ENCODE measurements at regions not wholly inside any gene's neighbourhood (a gene's known extent, or its start where the extent isn't known, plus 50 kb on each side); places are given as distances from the start of the nearest gene placed in this dataset.

- no peak overlapping the region for H2AFZ ChIP-seq (ENCODE audit: low read depth, low read length)
- H3K27ac ChIP-seq (ENCODE audit: low read length, poor library complexity, severe bottlenecking): no peak overlapping the region
- no peaks in the 10 kb centered on the region for H3K27me3 ChIP-seq (ENCODE audit: control insufficient read depth in 1 of 2, insufficient read depth in 1 of 2, low read length in 2 of 2)
- no peak overlapping the region for H2AK5ac ChIP-seq (ENCODE audit: low read length, severe bottlenecking)
- H3K14ac ChIP-seq (ENCODE audit: low read length in 2 of 2): no peak overlapping the region
- no peak overlapping the region for H3K4ac ChIP-seq (ENCODE audit: low read depth in 1 of 2, low read length in 2 of 2)
- no peak overlapping the region for H2BK15ac ChIP-seq (ENCODE audit: low read depth, poor library complexity, severe bottlenecking)
- no peak for DNase-seq
- no peak overlapping the region for H2BK120ac ChIP-seq (ENCODE audit: low read depth, low read length)
- H3K36me3 ChIP-seq (ENCODE audit: control insufficient read depth in 1 of 2, insufficient read depth in 2 of 2, low read depth in 1 of 2, low read length in 2 of 2): no peaks in the 10 kb centered on the region
- no peak overlapping the region for H2BK5ac ChIP-seq (ENCODE audit: low read depth, low read length, poor library complexity, severe bottlenecking)
- no peak overlapping the region for H3K4me3 ChIP-seq (ENCODE audit: insufficient read depth in 1 of 2, low read depth in 1 of 2, low read length in 2 of 2)
- WGBS: 78% methylated on average over 2 of the region's 2 CpGs
- no peaks in the 10 kb centered on the region for H3K4me1 ChIP-seq (ENCODE audit: control insufficient read depth, insufficient read depth, low read depth, low read length)
- no peak overlapping the region for H4K91ac ChIP-seq (ENCODE audit: low read length)
- H3K18ac ChIP-seq (ENCODE audit: low read depth in 1 of 2, low read length in 2 of 2): no peak overlapping the region
- H4K8ac ChIP-seq (ENCODE audit: low read length): no peak overlapping the region
- H3K4me2 ChIP-seq (ENCODE audit: low read length, poor library complexity, severe bottlenecking): no peak overlapping the region
- H3K79me1 ChIP-seq (replicated peaks; ENCODE audit: low read length, poor library complexity, severe bottlenecking): no peaks in the 10 kb centered on the region
- no peak overlapping the region for H3K23ac ChIP-seq (ENCODE audit: low read length in 2 of 2)
- no peaks in the 10 kb centered on the region for H3K9me3 ChIP-seq (ENCODE audit: control insufficient read depth, low read length)
- H3K9ac ChIP-seq (ENCODE audit: low read length): no peak overlapping the region
- no peak overlapping the region for H2BK12ac ChIP-seq (ENCODE audit: low read length in 2 of 2)
Observed at GRCh38 chr2:226130192-226130591, 669.4 kb downstream of the IRS1 start.

GRCh38 chr2:226127682-226128081, 671.9 kb downstream of the IRS1 start:
- Histone ChIP-seq H4K91ac (ENCODE audit: low read length) (no peak overlapping the region), H2BK15ac (ENCODE audit: low read depth, poor library complexity, severe bottlenecking) (no peak overlapping the region), H3K79me1 (replicated peaks; ENCODE audit: low read length, poor library complexity, severe bottlenecking) (no peaks in the 10 kb centered on the region), H3K23ac (ENCODE audit: low read length in 2 of 2) (no peak overlapping the region), H3K4ac (ENCODE audit: low read depth in 1 of 2, low read length in 2 of 2) (no peak overlapping the region), H2BK5ac (ENCODE audit: low read depth, low read length, poor library complexity, severe bottlenecking) (no peak overlapping the region), H2BK12ac (ENCODE audit: low read length in 2 of 2) (no peak overlapping the region), H2BK120ac (ENCODE audit: low read depth, low read length) (no peak overlapping the region), H3K18ac (ENCODE audit: low read depth in 1 of 2, low read length in 2 of 2) (no peak overlapping the region), H3K9me3 (ENCODE audit: control insufficient read depth, low read length) (no peaks in the 10 kb centered on the region), H2AK5ac (ENCODE audit: low read length, severe bottlenecking) (no peak overlapping the region), H3K14ac (ENCODE audit: low read length in 2 of 2) (no peak overlapping the region), H3K27ac (ENCODE audit: low read length, poor library complexity, severe bottlenecking) (no peak overlapping the region), H4K8ac (ENCODE audit: low read length) (no peak overlapping the region), H3K9ac (ENCODE audit: low read length) (no peak overlapping the region), H2AFZ (ENCODE audit: low read depth, low read length) (no peak overlapping the region), H3K36me3 (ENCODE audit: control insufficient read depth in 1 of 2, insufficient read depth in 2 of 2, low read depth in 1 of 2, low read length in 2 of 2) (no peaks in the 10 kb centered on the region), H3K4me1 (ENCODE audit: control insufficient read depth, insufficient read depth, low read depth, low read length) (no peaks in the 10 kb centered on the region), H3K4me3 (ENCODE audit: insufficient read depth in 1 of 2, low read depth in 1 of 2, low read length in 2 of 2) (no peak overlapping the region), H3K4me2 (ENCODE audit: low read length, poor library complexity, severe bottlenecking) (no peak overlapping the region), H3K27me3 (ENCODE audit: control insufficient read depth in 1 of 2, insufficient read depth in 1 of 2, low read length in 2 of 2) (no peaks in the 10 kb centered on the region)
- WGBS: no CpG with 5 or more reads among the region's 1 CpG
- DNase-seq: no peak

GRCh38 chr2:226126104-226126503, 673.5 kb downstream of the IRS1 start:
- H3K4me3 ChIP-seq (ENCODE audit: insufficient read depth in 1 of 2, low read depth in 1 of 2, low read length in 2 of 2): no peak overlapping the region
- peak overlapping the region; percentile 75 for H3K9ac ChIP-seq (ENCODE audit: low read length)
- H4K8ac ChIP-seq (ENCODE audit: low read length): no peak overlapping the region

GRCh38 chr2:226125176-226125883, 674.3 kb downstream of the IRS1 start:
- Histone ChIP-seq H2BK15ac (ENCODE audit: low read depth, poor library complexity, severe bottlenecking) (no peak overlapping the region), H4K8ac (ENCODE audit: low read length) (no peak overlapping the region), H3K27me3 (ENCODE audit: control insufficient read depth in 1 of 2, insufficient read depth in 1 of 2, low read length in 2 of 2) (no peaks in the 10 kb centered on the region), H2BK12ac (ENCODE audit: low read length in 2 of 2) (no peak overlapping the region), H2BK120ac (ENCODE audit: low read depth, low read length) (no peak overlapping the region), H3K4me3 (ENCODE audit: insufficient read depth in 1 of 2, low read depth in 1 of 2, low read length in 2 of 2) (peak overlapping the region in 1 of 2 experiments; percentile 13), H4K91ac (ENCODE audit: low read length) (no peak overlapping the region), H3K4me2 (ENCODE audit: low read length, poor library complexity, severe bottlenecking) (no peak overlapping the region), H3K79me1 (replicated peaks; ENCODE audit: low read length, poor library complexity, severe bottlenecking) (no peaks in the 10 kb centered on the region), H3K23ac (ENCODE audit: low read length in 2 of 2) (no peak overlapping the region), H3K18ac (ENCODE audit: low read depth in 1 of 2, low read length in 2 of 2) (no peak overlapping the region), H2BK5ac (ENCODE audit: low read depth, low read length, poor library complexity, severe bottlenecking) (no peak overlapping the region), H2AK5ac (ENCODE audit: low read length, severe bottlenecking) (no peak overlapping the region), H3K27ac (ENCODE audit: low read length, poor library complexity, severe bottlenecking) (no peak overlapping the region), H3K4me1 (ENCODE audit: control insufficient read depth, insufficient read depth, low read depth, low read length) (no peaks in the 10 kb centered on the region), H3K14ac (ENCODE audit: low read length in 2 of 2) (no peak overlapping the region), H2AFZ (ENCODE audit: low read depth, low read length) (no peak overlapping the region), H3K36me3 (ENCODE audit: control insufficient read depth in 1 of 2, insufficient read depth in 2 of 2, low read depth in 1 of 2, low read length in 2 of 2) (no peaks in the 10 kb centered on the region), H3K9ac (ENCODE audit: low read length) (peak overlapping the region; percentile 75), H3K9me3 (ENCODE audit: control insufficient read depth, low read length) (no peaks in the 10 kb centered on the region), H3K4ac (ENCODE audit: low read depth in 1 of 2, low read length in 2 of 2) (no peak overlapping the region)
- 95% methylated on average over 6 of the region's 7 CpGs for WGBS
- DNase-seq: no peak

More at GRCh38 chr2:226126104-226126503, 673.5 kb downstream of the IRS1 start:
- Histone ChIP-seq H2BK12ac (ENCODE audit: low read length in 2 of 2) (no peak overlapping the region), H2BK15ac (ENCODE audit: low read depth, poor library complexity, severe bottlenecking) (no peak overlapping the region), H3K79me1 (replicated peaks; ENCODE audit: low read length, poor library complexity, severe bottlenecking) (no peaks in the 10 kb centered on the region), H3K4ac (ENCODE audit: low read depth in 1 of 2, low read length in 2 of 2) (no peak overlapping the region), H3K9me3 (ENCODE audit: control insufficient read depth, low read length) (no peaks in the 10 kb centered on the region), H3K36me3 (ENCODE audit: control insufficient read depth in 1 of 2, insufficient read depth in 2 of 2, low read depth in 1 of 2, low read length in 2 of 2) (no peaks in the 10 kb centered on the region), H3K23ac (ENCODE audit: low read length in 2 of 2) (no peak overlapping the region), H2BK5ac (ENCODE audit: low read depth, low read length, poor library complexity, severe bottlenecking) (no peak overlapping the region), H3K18ac (ENCODE audit: low read depth in 1 of 2, low read length in 2 of 2) (no peak overlapping the region), H4K91ac (ENCODE audit: low read length) (no peak overlapping the region), H3K14ac (ENCODE audit: low read length in 2 of 2) (no peak overlapping the region), H3K4me1 (ENCODE audit: control insufficient read depth, insufficient read depth, low read depth, low read length) (no peaks in the 10 kb centered on the region), H2AFZ (ENCODE audit: low read depth, low read length) (no peak overlapping the region), H3K27ac (ENCODE audit: low read length, poor library complexity, severe bottlenecking) (no peak overlapping the region), H3K27me3 (ENCODE audit: control insufficient read depth in 1 of 2, insufficient read depth in 1 of 2, low read length in 2 of 2) (no peaks in the 10 kb centered on the region), H3K4me2 (ENCODE audit: low read length, poor library complexity, severe bottlenecking) (no peak overlapping the region), H2BK120ac (ENCODE audit: low read depth, low read length) (no peak overlapping the region), H2AK5ac (ENCODE audit: low read length, severe bottlenecking) (no peak overlapping the region)
- 93% methylated on average over 1 of the region's 1 CpG for WGBS
- no peak for DNase-seq

All from mesenchymal stem cell (in vitro differentiated cells and primary cell).